ENCODE measurements at regions not wholly inside any gene's neighbourhood (a gene's known extent, or its start where the extent isn't known, plus 50 kb on each side); places are given as distances from the start of the nearest gene placed in this dataset.
"Not testable (repeated sequence)": the region's sequence is repeated elsewhere in the genome, so short reads cannot be mapped to it uniquely, and the experiment has no call there.

- not testable (repeated sequence) for H3K4me3 ChIP-seq (IDR thresholded peaks at IDR 0.05; ENCODE audit: insufficient read depth, low read depth, low read length); H3K4me2 ChIP-seq; H3K9ac ChIP-seq; H3K27me3 ChIP-seq (ENCODE audit: insufficient read depth, low read depth); H3K79me2 ChIP-seq (ENCODE audit: insufficient read depth, low read depth); H3K4me1 ChIP-seq (ENCODE audit: low read depth, poor library complexity, severe bottlenecking); H3K36me3 ChIP-seq (ENCODE audit: insufficient read depth); H4K20me1 ChIP-seq (ENCODE audit: insufficient read depth); H3K27ac ChIP-seq; H2AFZ ChIP-seq (ENCODE audit: low read depth)
Measured at GRCh38 chr11:71746263-71746662, 86.7 kb upstream of the DEFB108B start.

- H4K20me1 ChIP-seq (ENCODE audit: insufficient read depth); H3K27ac ChIP-seq; H3K4me1 ChIP-seq (ENCODE audit: low read depth, poor library complexity, severe bottlenecking); H3K79me2 ChIP-seq (ENCODE audit: insufficient read depth, low read depth); H2AFZ ChIP-seq (ENCODE audit: low read depth); H3K27me3 ChIP-seq (ENCODE audit: insufficient read depth, low read depth); H3K4me2 ChIP-seq; H3K4me3 ChIP-seq (IDR thresholded peaks at IDR 0.05; ENCODE audit: insufficient read depth, low read depth, low read length); H3K36me3 ChIP-seq (ENCODE audit: insufficient read depth); H3K9ac ChIP-seq: not testable (repeated sequence)
Measured at GRCh38 chr11:71748965-71749620, 83.9 kb upstream of the DEFB108B start.

GRCh38 chr11:71750908-71751307, 82.1 kb upstream of the DEFB108B start:
- H3K4me3 ChIP-seq (IDR thresholded peaks at IDR 0.05; ENCODE audit: insufficient read depth, low read depth, low read length); H3K27me3 ChIP-seq (ENCODE audit: insufficient read depth, low read depth); H3K36me3 ChIP-seq (ENCODE audit: insufficient read depth); H3K4me2 ChIP-seq; H2AFZ ChIP-seq (ENCODE audit: low read depth); H3K79me2 ChIP-seq (ENCODE audit: insufficient read depth, low read depth); H3K9ac ChIP-seq; H3K4me1 ChIP-seq (ENCODE audit: low read depth, poor library complexity, severe bottlenecking); H4K20me1 ChIP-seq (ENCODE audit: insufficient read depth); H3K27ac ChIP-seq: not testable (repeated sequence)

- H3K4me3 ChIP-seq (IDR thresholded peaks at IDR 0.05; ENCODE audit: insufficient read depth, low read depth, low read length); H3K4me1 ChIP-seq (ENCODE audit: low read depth, poor library complexity, severe bottlenecking); H3K79me2 ChIP-seq (ENCODE audit: insufficient read depth, low read depth); H3K27me3 ChIP-seq (ENCODE audit: insufficient read depth, low read depth); H3K27ac ChIP-seq; H2AFZ ChIP-seq (ENCODE audit: low read depth); H3K36me3 ChIP-seq (ENCODE audit: insufficient read depth); H4K20me1 ChIP-seq (ENCODE audit: insufficient read depth); H3K9ac ChIP-seq; H3K4me2 ChIP-seq: not testable (repeated sequence)
Measured at GRCh38 chr11:71764695-71765491, 68.1 kb upstream of the DEFB108B start.

GRCh38 chr11:71767016-71767415, 66.0 kb upstream of the DEFB108B start:
- H3K27me3 ChIP-seq (ENCODE audit: insufficient read depth, low read depth); H3K9ac ChIP-seq; H2AFZ ChIP-seq (ENCODE audit: low read depth); H4K20me1 ChIP-seq (ENCODE audit: insufficient read depth); H3K4me1 ChIP-seq (ENCODE audit: low read depth, poor library complexity, severe bottlenecking); H3K36me3 ChIP-seq (ENCODE audit: insufficient read depth); H3K27ac ChIP-seq; H3K4me3 ChIP-seq (IDR thresholded peaks at IDR 0.05; ENCODE audit: insufficient read depth, low read depth, low read length); H3K79me2 ChIP-seq (ENCODE audit: insufficient read depth, low read depth); H3K4me2 ChIP-seq: not testable (repeated sequence)

- H3K27ac ChIP-seq; H2AFZ ChIP-seq (ENCODE audit: low read depth); H3K9ac ChIP-seq; H3K36me3 ChIP-seq (ENCODE audit: insufficient read depth); H3K79me2 ChIP-seq (ENCODE audit: insufficient read depth, low read depth); H3K4me3 ChIP-seq (IDR thresholded peaks at IDR 0.05; ENCODE audit: insufficient read depth, low read depth, low read length); H3K27me3 ChIP-seq (ENCODE audit: insufficient read depth, low read depth); H3K4me2 ChIP-seq; H4K20me1 ChIP-seq (ENCODE audit: insufficient read depth); H3K4me1 ChIP-seq (ENCODE audit: low read depth, poor library complexity, severe bottlenecking): not testable (repeated sequence)
Measured at GRCh38 chr11:71772193-71772592, 60.8 kb upstream of the DEFB108B start.

GRCh38 chr11:71774603-71775222, 58.3 kb upstream of the DEFB108B start:
- Histone ChIP-seq H2AFZ (ENCODE audit: low read depth) (no peak overlapping the region), H3K4me2 (no peak overlapping the region), H3K27me3 (ENCODE audit: insufficient read depth, low read depth) (no peaks in the 10 kb centered on the region), H3K4me3 (IDR thresholded peaks at IDR 0.05; ENCODE audit: insufficient read depth, low read depth, low read length) (no peak overlapping the region), H3K79me2 (ENCODE audit: insufficient read depth, low read depth) (no peaks in the 10 kb centered on the region), H3K4me1 (ENCODE audit: low read depth, poor library complexity, severe bottlenecking) (no peaks in the 10 kb centered on the region), H4K20me1 (ENCODE audit: insufficient read depth) (no peaks in the 10 kb centered on the region), H3K9ac (no peak overlapping the region), H3K36me3 (ENCODE audit: insufficient read depth) (no peaks in the 10 kb centered on the region), H3K27ac (no peak overlapping the region)
- no peak for TF ChIP-seq CTCF (conservative IDR thresholded peaks at IDR 0.05; ENCODE audit: low read depth, low read length)

GRCh38 chr11:71780116-71780515, 52.9 kb upstream of the DEFB108B start:
- H2AFZ ChIP-seq (ENCODE audit: low read depth); H3K9ac ChIP-seq; H3K36me3 ChIP-seq (ENCODE audit: insufficient read depth); H3K4me3 ChIP-seq (IDR thresholded peaks at IDR 0.05; ENCODE audit: insufficient read depth, low read depth, low read length); H3K27ac ChIP-seq; H3K79me2 ChIP-seq (ENCODE audit: insufficient read depth, low read depth); H3K4me1 ChIP-seq (ENCODE audit: low read depth, poor library complexity, severe bottlenecking); H3K4me2 ChIP-seq; H3K27me3 ChIP-seq (ENCODE audit: insufficient read depth, low read depth); H4K20me1 ChIP-seq (ENCODE audit: insufficient read depth): not testable (repeated sequence)

GRCh38 chr11:71780771-71781170, 52.2 kb upstream of the DEFB108B start:
- not testable (repeated sequence) for H3K4me2 ChIP-seq; H2AFZ ChIP-seq (ENCODE audit: low read depth)

More at GRCh38 chr11:71780771-71781170, 52.2 kb upstream of the DEFB108B start:
- not testable (repeated sequence) for H3K9ac ChIP-seq; H3K79me2 ChIP-seq (ENCODE audit: insufficient read depth, low read depth); H4K20me1 ChIP-seq (ENCODE audit: insufficient read depth); H3K36me3 ChIP-seq (ENCODE audit: insufficient read depth); H3K4me3 ChIP-seq (IDR thresholded peaks at IDR 0.05; ENCODE audit: insufficient read depth, low read depth, low read length); H3K4me1 ChIP-seq (ENCODE audit: low read depth, poor library complexity, severe bottlenecking); H3K27ac ChIP-seq; H3K27me3 ChIP-seq (ENCODE audit: insufficient read depth, low read depth)
